OCI-LY7 (cell line): ENCODE measurements at regions not wholly inside any gene's neighbourhood (a gene's known extent, or its start where the extent isn't known, plus 50 kb on each side); places are given as distances from the start of the nearest gene placed in this dataset.

Source experiments
- BruUV-seq: library from RNA; stranded (reverse); fragments of 400-500 nt; replicated peaks from 2 replicates; lab custom pipeline; 2021; lab: Mats Ljungman, UMichigan
- CTCF ChIA-PET: fragments of 300-600 bp; sonication (Branson Sonifier 250); formaldehyde crosslinking; loops from one replicate; lab custom pipeline; 2022; ENCODE audit warnings: antibody characterized with exemption; ENCODE audit not compliant: unreplicated experiment; lab: Charles Lee
- POLR2A ChIA-PET: fragments of 300-600 bp; sonication (Branson Sonifier 250); formaldehyde crosslinking; loops from one replicate; lab custom pipeline; 2022; ENCODE audit warnings: antibody characterized with exemption; lab: Charles Lee
- DNase-seq: peaks from one replicate; pipeline ENCODE4 v3.0.0-alpha.2; 2015; ENCODE audit warnings: low spot score
- H2AFZ ChIP-seq: fragments of 200-600 bp; sonication (generic), shearing (Covaris generic); 2 replicates; pipeline ENCODE4 v1.6.1; 2014; ENCODE audit warnings: mild to moderate bottlenecking, antibody characterized with exemption, low read length, moderate library complexity
- H3K27ac ChIP-seq: fragments of 200-600 bp; sonication (generic); 2 replicates; pipeline ENCODE4 v1.5.1; 2014; ENCODE audit warnings: mixed run types, low read depth, mild to moderate bottlenecking, moderate library complexity, low read length, inconsistent platforms; ENCODE audit not compliant: poor library complexity, severe bottlenecking
- H3K36me3 ChIP-seq: fragments of 200-600 bp; sonication (generic); 2 replicates; pipeline ENCODE4 v1.6.1; 2014; ENCODE audit warnings: mild to moderate bottlenecking, antibody characterized with exemption, low read length, moderate library complexity, mixed read lengths; ENCODE audit not compliant: insufficient read depth
- H3K4me1 ChIP-seq: fragments of 200-600 bp; sonication (generic); 2 replicates; pipeline ENCODE4 v1.5.1; 2014; ENCODE audit warnings: mild to moderate bottlenecking, low read length; ENCODE audit not compliant: insufficient read depth, poor library complexity, severe bottlenecking
- H3K4me2 ChIP-seq: fragments of 200-600 bp; sonication (generic); 2 replicates; pipeline ENCODE4 v1.6.1; 2014; ENCODE audit warnings: mild to moderate bottlenecking, low read length
- H3K4me3 ChIP-seq: fragments of 200-600 bp; sonication (generic); 2 replicates; pipeline ENCODE4 v1.5.1; 2014; ENCODE audit warnings: mild to moderate bottlenecking, low read depth, low read length; ENCODE audit not compliant: poor library complexity, severe bottlenecking
- H3K79me2 ChIP-seq: fragments of 200-600 bp; sonication (generic); 2 replicates; pipeline ENCODE4 v1.6.1; 2016; ENCODE audit warnings: low read depth, mild to moderate bottlenecking, low read length, moderate library complexity, mixed read lengths; ENCODE audit not compliant: insufficient read depth
- H3K9me2 ChIP-seq: fragments of 200-600 bp; sonication (generic); 2 replicates; pipeline ENCODE4 v1.6.1; 2016; ENCODE audit warnings: mild to moderate bottlenecking, low read length, mixed read lengths; ENCODE audit not compliant: insufficient read depth
- H3K9me3 ChIP-seq: fragments of 200-600 bp; sonication (generic); 2 replicates; pipeline ENCODE4 v1.6.1; 2014; ENCODE audit warnings: mild to moderate bottlenecking, mixed run types, low read length, mixed read lengths
- H4K20me1 ChIP-seq: fragments of 200-600 bp; sonication (generic); 2 replicates; pipeline ENCODE4 v1.6.1; 2014; ENCODE audit warnings: mild to moderate bottlenecking, antibody characterized with exemption, low read length, moderate library complexity, mixed read lengths; ENCODE audit not compliant: insufficient read depth
- CTCF ChIP-seq: fragments of 200-600 bp; sonication (generic); conservative IDR thresholded peaks from 2 replicates; pipeline ENCODE4 v1.5.1; 2014; ENCODE audit warnings: mild to moderate bottlenecking, antibody characterized with exemption, low read length, moderate library complexity, mixed read lengths
- EZH2phosphoT487 ChIP-seq: fragments of 200-600 bp; sonication (generic); IDR thresholded peaks from 2 replicates; pipeline ENCODE4 v1.6.1; 2018; ENCODE audit warnings: low read depth, borderline replicate concordance, mild to moderate bottlenecking, mixed run types, antibody characterized with exemption, low read length, moderate library complexity, mixed read lengths
- intact Hi-C: fragments of 100-400 bp; cut with micrococcal nuclease; formaldehyde crosslinking; loops from one replicate; pipeline ENCODE4 v1.10.0; 2022; ENCODE audit not compliant: unreplicated experiment

DNA sequence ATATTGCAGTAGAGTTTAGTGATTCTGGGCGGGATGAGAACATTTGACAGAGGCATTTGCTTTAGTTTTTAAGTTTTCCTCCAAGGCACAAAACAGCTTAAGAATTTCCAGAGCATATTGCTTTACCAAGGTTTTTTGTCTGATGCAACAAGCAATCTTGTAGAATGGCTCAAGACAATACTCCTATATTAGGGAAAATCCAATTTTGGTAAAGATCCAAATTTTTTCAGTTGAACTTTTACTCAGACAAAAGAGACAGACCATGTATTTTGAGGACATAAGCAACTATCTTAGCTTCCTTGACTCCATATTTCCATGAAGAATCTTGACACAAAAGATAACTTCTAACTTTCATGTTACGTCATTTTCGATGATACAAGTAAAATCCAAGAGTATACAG, 92.3 kb upstream of the NANOS1 start:
- Histone ChIP-seq H3K4me3 (no peak overlapping the region), H3K27ac (no peak overlapping the region), H3K4me1 (no peaks in the 10 kb centered on the region), H2AFZ (no peak overlapping the region), H3K79me2 (no peaks in the 10 kb centered on the region), H3K9me2 (no peaks in the 10 kb centered on the region), H3K9me3 (no peaks in the 10 kb centered on the region), H4K20me1 (no peaks in the 10 kb centered on the region), H3K36me3 (no peaks in the 10 kb centered on the region), H3K4me2 (no peak overlapping the region)
- no peak for DNase-seq
- POLR2A ChIA-PET: no interaction called here
- BruUV-seq: no TSS peak
- intact Hi-C loops: no loop called here
- TF ChIP-seq EZH2phosphoT487 (no peak), CTCF (no peak)
- CTCF ChIA-PET: no interaction called here

GRCh38 chr10:118939211-118940007, 90.1 kb upstream of the NANOS1 start:
- no peak for DNase-seq

More at GRCh38 chr10:118939211-118940007, 90.1 kb upstream of the NANOS1 start:
- H4K20me1 ChIP-seq: no peaks in the 10 kb centered on the region
- no peak overlapping the region for H3K4me3 ChIP-seq
- no peaks in the 10 kb centered on the region for H3K4me1 ChIP-seq
- no peaks in the 10 kb centered on the region for H3K36me3 ChIP-seq
- no peaks in the 10 kb centered on the region for H3K9me3 ChIP-seq
- H3K27ac ChIP-seq: no peak overlapping the region
- no peak overlapping the region for H2AFZ ChIP-seq
- no TSS peak for BruUV-seq
- POLR2A ChIA-PET: interaction anchor here (0.6 to 0.7 kb wide), 2 partner anchors 43 to 627 kb away, joined by 4 to 6 read pairs; no protein-coding TSS in a partner anchor
- no peaks in the 10 kb centered on the region for H3K79me2 ChIP-seq
- intact Hi-C loops: no loop called here
- CTCF ChIA-PET: no interaction called here
- no peak for TF ChIP-seq CTCF
- TF ChIP-seq EZH2phosphoT487: no peak
- no peaks in the 10 kb centered on the region for H3K9me2 ChIP-seq
- H3K4me2 ChIP-seq: no peak overlapping the region
